ENCODE measurements at regions not wholly inside any gene's neighbourhood (a gene's known extent, or its start where the extent isn't known, plus 50 kb on each side); places are given as distances from the start of the nearest gene placed in this dataset.

DNA sequence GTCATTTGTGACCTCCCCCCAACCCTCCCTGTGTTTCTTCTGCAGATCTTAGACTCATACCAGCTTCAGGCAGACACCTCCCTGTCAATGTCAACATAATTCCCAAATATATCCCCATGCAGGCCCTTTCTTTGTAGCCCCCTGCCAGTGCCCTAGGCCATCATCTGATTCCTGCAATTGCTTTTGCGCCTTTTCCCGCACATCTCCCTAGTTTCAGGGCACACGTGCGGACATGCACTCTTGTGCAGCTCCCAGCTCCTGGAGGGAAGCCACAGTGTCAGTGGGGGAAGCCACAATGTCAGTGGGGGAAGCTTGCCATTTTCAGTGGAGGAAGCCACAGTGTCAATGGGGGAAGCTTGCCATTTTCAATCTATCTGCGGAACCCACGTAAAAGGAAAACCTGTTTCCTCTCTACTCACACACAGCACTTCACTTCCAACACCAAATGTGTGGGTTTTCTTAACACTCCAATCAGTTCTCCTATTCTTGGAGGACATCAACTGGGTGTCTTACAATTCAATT lies 256.4 kb downstream of the ACKR3 start:
- DNase-seq: no peak
- WGBS, 2 donors (ENCODE audit: low coverage in 1 of 2): 82 to 89% methylated on average over 6 of the region's 6 CpGs
- Histone ChIP-seq H3K36me3 (no peaks in the 10 kb centered on the region), H3K4me1 (no peaks in the 10 kb centered on the region), H3K4me3 (no peak overlapping the region), H3K27ac (no peak overlapping the region), H3K27me3 (no peaks in the 10 kb centered on the region), H3K9me3 (no peaks in the 10 kb centered on the region)
- in situ Hi-C loops (cut with MboI; ENCODE audit: low pct_ligation_motif_present in 1 of 4, low pct_unique_long_range_greater_than_20kb in 1 of 4, low sequenced_read_pairs in 3 of 4): no loop called here
- intact Hi-C loops (cut with DNase I; ENCODE audit: low total_unique reads): no loop called here
- no peak for TF ChIP-seq POLR2A (IDR thresholded peaks at IDR 0.05)
- no peak for TF ChIP-seq EP300 (IDR thresholded peaks at IDR 0.05; ENCODE audit: low read depth)
- no peak for TF ChIP-seq POLR2AphosphoS5 (IDR thresholded peaks at IDR 0.05)
- TF ChIP-seq, protein P1, sequence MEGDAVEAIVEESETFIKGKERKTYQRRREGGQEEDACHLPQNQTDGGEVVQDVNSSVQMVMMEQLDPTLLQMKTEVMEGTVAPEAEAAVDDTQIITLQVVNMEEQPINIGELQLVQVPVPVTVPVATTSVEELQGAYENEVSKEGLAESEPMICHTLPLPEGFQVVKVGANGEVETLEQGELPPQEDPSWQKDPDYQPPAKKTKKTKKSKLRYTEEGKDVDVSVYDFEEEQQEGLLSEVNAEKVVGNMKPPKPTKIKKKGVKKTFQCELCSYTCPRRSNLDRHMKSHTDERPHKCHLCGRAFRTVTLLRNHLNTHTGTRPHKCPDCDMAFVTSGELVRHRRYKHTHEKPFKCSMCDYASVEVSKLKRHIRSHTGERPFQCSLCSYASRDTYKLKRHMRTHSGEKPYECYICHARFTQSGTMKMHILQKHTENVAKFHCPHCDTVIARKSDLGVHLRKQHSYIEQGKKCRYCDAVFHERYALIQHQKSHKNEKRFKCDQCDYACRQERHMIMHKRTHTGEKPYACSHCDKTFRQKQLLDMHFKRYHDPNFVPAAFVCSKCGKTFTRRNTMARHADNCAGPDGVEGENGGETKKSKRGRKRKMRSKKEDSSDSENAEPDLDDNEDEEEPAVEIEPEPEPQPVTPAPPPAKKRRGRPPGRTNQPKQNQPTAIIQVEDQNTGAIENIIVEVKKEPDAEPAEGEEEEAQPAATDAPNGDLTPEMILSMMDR (IDR thresholded peaks at IDR 0.05): no peak

DNA sequence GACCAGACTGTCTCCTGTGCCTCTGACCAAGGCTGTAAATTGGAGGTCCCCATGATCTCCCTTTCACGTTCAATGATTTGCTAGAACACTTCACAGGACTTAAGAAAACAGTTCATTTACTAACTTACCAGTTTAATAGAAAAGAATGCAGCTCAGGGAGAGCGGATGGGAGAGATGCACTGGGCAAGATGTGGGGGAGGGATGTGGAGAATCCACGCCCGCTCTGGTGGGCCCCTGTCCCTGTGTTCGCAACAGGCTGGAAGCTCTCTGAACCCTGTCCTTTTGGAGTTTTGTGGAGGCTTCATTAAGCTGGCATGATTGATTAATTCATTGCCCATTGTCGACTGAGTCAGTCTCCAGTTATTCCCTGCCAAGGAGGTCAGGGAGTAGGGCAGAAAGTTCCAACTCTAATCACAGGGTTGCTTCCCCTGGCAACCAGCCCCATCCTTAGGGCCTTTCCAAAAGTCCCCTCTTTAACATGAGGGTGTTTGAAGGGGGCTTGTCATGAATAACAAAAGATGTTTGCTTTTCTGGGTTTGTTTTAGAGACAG lies 257.1 kb downstream of the ACKR3 start:
- TF ChIP-seq POLR2AphosphoS5 (IDR thresholded peaks at IDR 0.05): no peak
- TF ChIP-seq, protein P1 (IDR thresholded peaks at IDR 0.05): no peak
- TF ChIP-seq POLR2A (IDR thresholded peaks at IDR 0.05): no peak
- no peak for TF ChIP-seq EP300 (IDR thresholded peaks at IDR 0.05; ENCODE audit: low read depth)
- intact Hi-C loops (cut with DNase I; ENCODE audit: low total_unique reads): no loop called here
- WGBS, 2 donors (ENCODE audit: low coverage in 1 of 2): 83% methylated on average over 1 to 6 of the region's 6 CpGs
- H3K36me3 ChIP-seq: no peaks in the 10 kb centered on the region
- no peak overlapping the region for H3K4me3 ChIP-seq
- H3K27me3 ChIP-seq: no peaks in the 10 kb centered on the region
- H3K4me1 ChIP-seq: no peaks in the 10 kb centered on the region
- in situ Hi-C loops (cut with MboI; ENCODE audit: low pct_ligation_motif_present in 1 of 4, low pct_unique_long_range_greater_than_20kb in 1 of 4, low sequenced_read_pairs in 3 of 4): no loop called here
- no peak for DNase-seq
- H3K27ac ChIP-seq: no peak overlapping the region
- no peaks in the 10 kb centered on the region for H3K9me3 ChIP-seq

DNA sequence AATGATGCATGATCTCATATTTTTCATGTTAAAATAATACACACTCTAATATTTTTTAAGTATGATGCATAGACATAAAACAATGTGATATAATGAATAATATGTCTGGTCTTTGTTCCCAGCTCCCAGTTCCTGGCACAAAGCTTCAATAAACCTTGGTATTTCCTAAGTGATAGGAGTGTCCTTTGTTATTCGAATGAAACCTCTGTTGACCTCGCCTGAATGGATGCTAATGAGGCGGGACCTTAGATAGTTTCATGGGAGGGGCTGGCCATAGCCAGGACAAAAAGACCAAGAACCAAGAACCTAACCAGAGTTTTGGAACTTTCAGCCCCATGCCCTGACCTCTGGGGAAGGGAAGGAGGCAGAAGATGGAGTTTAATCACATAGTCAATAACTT lies 257.7 kb upstream of the COPS8 start:
- TF ChIP-seq POLR2AphosphoS5 (IDR thresholded peaks at IDR 0.05) (no peak), POLR2A (IDR thresholded peaks at IDR 0.05) (no peak)
- TF ChIP-seq, protein P1 (IDR thresholded peaks at IDR 0.05): no peak
- Histone ChIP-seq H3K4me3 (no peak overlapping the region), H3K27me3 (no peaks in the 10 kb centered on the region), H3K9me3 (no peaks in the 10 kb centered on the region), H3K4me1 (no peaks in the 10 kb centered on the region), H3K36me3 (no peaks in the 10 kb centered on the region), H3K27ac (no peak overlapping the region)
- in situ Hi-C loops (cut with MboI; ENCODE audit: low pct_ligation_motif_present in 1 of 4, low pct_unique_long_range_greater_than_20kb in 1 of 4, low sequenced_read_pairs in 3 of 4) (no loop called here), intact Hi-C loops (cut with DNase I; ENCODE audit: low total_unique reads) (no loop called here)
- 79% methylated on average over 3 of the region's 3 CpGs for WGBS, 2 donors (ENCODE audit: low coverage in 1 of 2)
- DNase-seq: no peak

DNA sequence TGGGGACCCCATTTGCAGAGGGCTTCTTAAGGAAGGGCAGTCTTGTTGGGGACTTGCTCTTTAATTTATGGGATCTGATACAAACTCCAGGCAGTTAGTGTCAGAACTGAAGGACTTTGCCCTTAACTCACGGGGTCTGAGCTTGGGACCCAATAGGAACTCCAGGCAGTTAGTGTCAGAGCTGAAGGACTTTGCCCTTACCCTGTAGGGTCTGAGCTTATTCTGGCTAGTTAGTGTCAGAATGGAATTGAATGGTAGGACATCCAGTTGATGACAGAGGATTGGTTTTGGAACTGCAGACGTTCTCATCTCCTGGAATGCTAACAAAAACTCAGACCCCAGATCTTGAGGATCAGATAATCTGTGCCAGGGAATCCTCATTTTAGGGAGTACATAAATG lies 256.9 kb upstream of the COPS8 start:
- Histone ChIP-seq H3K9me3 (no peaks in the 10 kb centered on the region), H3K4me1 (no peaks in the 10 kb centered on the region), H3K27me3 (no peaks in the 10 kb centered on the region), H3K27ac (no peak overlapping the region), H3K4me3 (no peak overlapping the region), H3K36me3 (no peaks in the 10 kb centered on the region)
- in situ Hi-C loops (cut with MboI; ENCODE audit: low pct_ligation_motif_present in 1 of 4, low pct_unique_long_range_greater_than_20kb in 1 of 4, low sequenced_read_pairs in 3 of 4) (no loop called here), intact Hi-C loops (cut with DNase I; ENCODE audit: low total_unique reads) (no loop called here)
- 46% methylated on average over 2 of the region's 2 CpGs; no CpG with 5 or more reads in 1 of the 2 donors for WGBS, 2 donors (ENCODE audit: low coverage in 1 of 2)
- DNase-seq: no peak
- TF ChIP-seq, protein P1 (IDR thresholded peaks at IDR 0.05): no peak
- TF ChIP-seq POLR2AphosphoS5 (IDR thresholded peaks at IDR 0.05): no peak
